SK-N-SH (cell line): ENCODE measurements at regions not wholly inside any gene's neighbourhood (a gene's known extent, or its start where the extent isn't known, plus 50 kb on each side); places are given as distances from the start of the nearest gene placed in this dataset.

ENCODE experiments used
- CHD2 ChIP-seq: fragments of 150-350 bp; IDR thresholded peaks from 2 replicates; pipeline ENCODE4 v1.6.1; 2018; ENCODE audit warnings: low read length; ENCODE audit not compliant: partially characterized antibody
- CTCF ChIP-seq: fragments of 200-600 bp; sonication (generic); IDR thresholded peaks from 2 replicates; pipeline ENCODE4 v1.6.1; 2017; ENCODE audit warnings: antibody characterized with exemption, mild to moderate bottlenecking, moderate library complexity
- GABPA ChIP-seq: IDR thresholded peaks from 2 replicates; pipeline ENCODE4 v1.4.0; 2012; ENCODE audit warnings: low read depth, mild to moderate bottlenecking
- IRF3 ChIP-seq: fragments of 150-350 bp; IDR thresholded peaks from 2 replicates; pipeline ENCODE4 v1.6.1; 2016; ENCODE audit warnings: mild to moderate bottlenecking, low read depth, low read length
- RAD21 ChIP-seq: IDR thresholded peaks from 2 replicates; pipeline ENCODE4 v1.6.1; 2012; ENCODE audit warnings: mild to moderate bottlenecking, low read length
- SMC3 ChIP-seq: IDR thresholded peaks from 2 replicates; pipeline ENCODE4 v1.6.1; 2012; ENCODE audit warnings: low read depth, low read length, improper control_type of control experiment
- TAF1 ChIP-seq: IDR thresholded peaks from 2 replicates; pipeline ENCODE4 v1.6.1; 2012; ENCODE audit warnings: low read depth, mild to moderate bottlenecking, low read length, moderate library complexity, borderline replicate concordance
- YY1 ChIP-seq: IDR thresholded peaks from 2 replicates; pipeline ENCODE4 v1.4.0; 2012; ENCODE audit warnings: low read depth, mild to moderate bottlenecking

GRCh38 chr1:56424744-56425493, 154.4 kb downstream of the PLPP3 start:
- TF ChIP-seq IRF3: no peak
- no peak for TF ChIP-seq YY1
- no peak for TF ChIP-seq CHD2
- TF ChIP-seq CTCF: no peak
- TF ChIP-seq TAF1: no peak
- TF ChIP-seq GABPA: no peak
- no peak for TF ChIP-seq RAD21
- no peak for TF ChIP-seq SMC3
